22Rv1 (cell line): ENCODE measurements at regions not wholly inside any gene's neighbourhood (a gene's known extent, or its start where the extent isn't known, plus 50 kb on each side); places are given as distances from the start of the nearest gene placed in this dataset.

Source experiments
- CTCF ChIP-seq: fragments of 450-650 bp; IDR thresholded peaks from 2 replicates; pipeline ENCODE4 v1.5.1; 2017; ENCODE audit warnings: mild to moderate bottlenecking
- ZFX ChIP-seq: fragments of 450-650 bp; IDR thresholded peaks from 2 replicates; pipeline ENCODE4 v1.6.1; 2017; ENCODE audit warnings: antibody characterized with exemption, borderline replicate concordance

- no peak for TF ChIP-seq CTCF
- TF ChIP-seq ZFX, result no peak
Measured at GRCh38 chr4:148790691-148791090, 348.5 kb upstream of the NR3C2 start.
